D721Med (cell line): ENCODE measurements at regions not wholly inside any gene's neighbourhood (a gene's known extent, or its start where the extent isn't known, plus 50 kb on each side); places are given as distances from the start of the nearest gene placed in this dataset.

Source experiments
- DNase-seq: peaks from one replicate; pipeline ENCODE4 v3.0.0; 2011; ENCODE audit warnings: low spot score; ENCODE audit not compliant: insufficient read length
- FAIRE-seq: peaks from 2 replicates; lab custom pipeline; 2011; peaks lifted over from hg19 to GRCh38; lab: Jason Lieb, UNC
- CTCF ChIP-seq: IDR thresholded peaks from 2 replicates; pipeline ENCODE4 v1.5.1; 2012; ENCODE audit warnings: mild to moderate bottlenecking, control low read depth; ENCODE audit not compliant: insufficient read depth; ENCODE audit errors: missing control alignments

- no peak for FAIRE-seq
- TF ChIP-seq CTCF = no peak
- DNase-seq = no peak
Measured at GRCh38 chr6:44024574-44025219, 102.6 kb downstream of the MRPL14 start.

DNA sequence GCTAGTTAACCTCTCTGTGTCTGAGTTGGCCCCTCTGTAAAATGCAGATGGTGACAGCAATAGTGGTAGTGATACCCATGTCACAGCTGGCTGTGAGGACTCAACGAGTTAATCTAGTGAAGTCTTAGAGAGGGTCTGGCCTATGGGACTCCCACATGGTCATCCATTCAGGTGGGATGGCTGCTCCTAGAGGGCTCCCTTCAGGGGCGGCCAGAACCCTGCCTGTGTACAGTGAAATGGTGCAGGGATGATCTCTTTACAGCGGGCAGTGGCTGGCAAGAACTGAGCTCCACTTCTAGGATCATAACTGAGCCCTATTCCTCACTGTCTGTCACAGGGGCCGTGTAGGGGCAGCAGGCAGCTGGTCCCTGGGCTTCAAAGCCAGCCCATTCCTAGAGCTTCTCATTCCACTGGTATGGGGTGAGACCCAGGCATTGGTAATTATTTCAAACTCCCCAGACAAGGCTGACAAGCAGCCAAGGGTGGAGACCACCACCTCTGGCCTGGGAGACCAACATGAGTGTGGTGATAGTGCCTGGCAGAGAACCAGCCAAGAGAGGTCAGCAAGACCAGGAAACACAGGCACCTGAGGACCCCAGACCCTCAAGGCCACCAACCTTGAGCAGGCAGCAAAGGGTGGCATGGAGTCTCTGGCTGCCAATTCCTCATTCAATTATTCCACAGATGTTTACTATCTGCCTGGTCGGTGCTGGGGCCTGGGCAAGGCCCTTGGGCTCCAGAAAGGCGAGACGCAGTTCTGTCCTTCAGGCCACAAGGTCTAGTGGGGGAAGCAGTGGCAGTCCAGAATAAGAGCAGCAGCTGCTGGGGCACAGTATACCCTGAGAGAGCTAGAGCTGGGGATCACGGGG, 103.4 kb downstream of the MRPL14 start:
- no peak for FAIRE-seq
- no peak for TF ChIP-seq CTCF
- no peak for DNase-seq

DNA sequence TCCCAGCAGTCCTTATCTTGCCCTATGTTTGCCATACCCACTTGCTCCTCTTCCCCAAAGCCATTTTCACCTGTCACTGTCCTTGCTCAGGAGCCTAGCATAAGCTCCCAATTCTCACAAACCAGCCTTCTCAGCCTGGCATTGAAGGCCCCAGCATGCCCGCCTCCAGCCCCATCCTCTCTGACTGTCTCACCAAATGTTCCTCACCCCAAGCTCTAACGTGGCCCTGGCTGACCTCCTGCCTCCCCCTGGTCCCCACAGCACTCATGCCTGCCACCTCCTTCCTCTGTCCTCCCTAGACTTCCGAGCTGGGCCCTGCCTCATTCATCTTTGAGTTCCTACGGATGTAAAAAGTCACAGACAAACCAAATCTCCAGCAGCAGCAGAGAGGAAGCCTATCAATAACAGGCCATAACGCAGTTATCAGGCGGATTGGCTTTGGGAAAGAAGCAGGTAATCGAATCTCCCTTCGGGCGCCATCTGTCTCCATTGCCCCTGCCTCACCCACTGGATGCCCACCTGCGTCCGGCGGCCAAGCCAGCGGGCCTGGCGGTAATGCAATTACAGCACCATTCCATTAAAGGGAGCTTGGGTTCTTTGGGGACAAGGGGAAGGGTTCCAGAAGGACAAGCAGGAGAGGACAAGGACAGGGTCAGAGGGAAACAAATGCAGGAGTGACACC, 104.4 kb downstream of the MRPL14 start:
- no peak for FAIRE-seq
- TF ChIP-seq CTCF = no peak
- no peak for DNase-seq

DNA sequence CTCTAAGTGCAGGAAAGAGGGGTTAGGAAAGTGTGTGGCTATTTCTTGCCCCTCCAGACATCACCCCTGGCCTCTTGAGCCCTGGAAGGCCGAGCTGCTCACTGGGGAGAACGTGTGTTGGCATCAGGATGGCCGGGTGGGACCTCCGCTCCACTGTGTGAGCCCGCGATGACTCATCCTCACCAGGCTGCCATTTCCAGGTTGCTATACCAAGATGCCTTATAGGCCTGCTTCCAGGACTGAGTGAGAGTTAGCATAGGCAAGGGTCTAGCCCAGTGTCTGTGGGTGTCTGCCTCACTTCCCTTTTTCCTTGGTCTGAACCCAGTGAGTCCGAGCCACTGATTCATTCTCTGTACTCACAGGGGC, 105.0 kb downstream of the MRPL14 start:
- FAIRE-seq (no peak), DNase-seq (no peak)
- TF ChIP-seq CTCF = no peak

DNA sequence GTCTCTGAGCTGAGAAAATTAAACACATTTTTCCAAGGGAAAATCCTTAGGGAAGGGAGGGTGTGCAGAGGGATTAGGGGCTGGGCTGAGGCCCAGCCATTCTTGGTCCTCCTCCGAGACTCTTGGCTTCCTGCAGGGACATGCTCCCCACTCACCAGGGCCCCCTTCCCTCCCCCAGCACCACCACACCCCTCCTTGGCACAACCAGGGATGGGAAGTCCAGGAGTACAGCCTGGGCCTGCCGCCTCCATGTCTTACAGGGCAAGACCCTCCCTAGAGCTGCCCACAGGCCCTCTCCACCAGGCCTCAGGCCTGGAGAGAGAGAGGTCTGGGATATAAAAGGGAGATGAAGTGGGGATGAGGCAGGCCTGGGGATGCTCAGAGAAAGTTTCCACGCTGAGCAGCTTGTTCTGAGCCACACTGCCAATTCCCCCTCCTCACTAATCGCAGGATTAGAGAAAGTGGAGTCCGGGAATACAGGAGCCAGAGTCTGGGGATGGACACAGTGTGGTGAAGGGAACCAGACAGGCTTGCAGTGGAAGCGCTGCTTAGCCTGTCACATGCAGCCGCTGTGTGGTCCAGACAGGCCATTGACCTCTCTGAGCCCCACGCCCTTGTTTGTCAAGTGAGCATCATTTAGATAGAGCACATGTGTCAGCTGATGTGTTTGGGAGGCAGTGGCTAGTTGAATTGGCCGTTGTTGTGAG, 105.5 kb downstream of the MRPL14 start:
- no peak for FAIRE-seq
- no peak for DNase-seq
- no peak for TF ChIP-seq CTCF

DNA sequence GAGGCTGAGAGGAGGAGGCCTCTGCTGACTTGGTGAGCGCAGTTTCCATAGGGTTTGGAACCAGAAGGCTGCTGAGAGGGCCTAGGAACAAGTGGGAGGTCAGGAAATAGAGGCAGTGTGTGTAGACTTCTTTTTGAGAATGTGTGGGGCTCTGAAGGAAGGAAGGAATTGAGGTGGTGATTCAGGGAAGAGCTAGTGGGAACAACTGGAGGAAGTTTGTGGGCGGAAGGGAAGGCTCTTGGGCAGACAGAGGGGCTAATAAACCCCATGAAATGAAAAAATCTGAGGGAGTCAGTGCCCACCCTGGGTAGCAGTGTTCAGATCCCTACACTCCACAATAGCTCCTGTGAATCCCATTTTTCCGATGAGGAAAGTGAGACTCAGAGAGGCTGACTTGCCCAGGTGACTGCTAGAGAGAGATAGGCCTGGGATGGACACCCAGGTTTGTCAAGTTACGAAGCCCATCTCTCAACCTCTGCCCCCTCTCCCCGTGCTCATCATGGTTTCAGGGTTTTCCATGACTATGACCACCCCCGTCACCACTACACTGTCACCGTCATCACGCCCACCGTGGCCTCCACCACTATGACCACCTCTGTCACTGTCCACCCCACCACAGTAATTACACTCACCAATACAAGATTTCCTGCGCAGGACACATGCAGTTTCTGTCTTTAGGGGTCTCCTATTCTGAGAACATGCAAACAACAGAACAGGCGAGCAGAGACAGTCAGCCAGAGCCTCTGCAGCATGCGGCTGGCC, 106.4 kb downstream of the MRPL14 start:
- TF ChIP-seq CTCF = no peak
- DNase-seq = no peak
- FAIRE-seq = no peak
